T-helper 9 cell (primary cell): ENCODE measurements at regions not wholly inside any gene's neighbourhood (a gene's known extent, or its start where the extent isn't known, plus 50 kb on each side); places are given as distances from the start of the nearest gene placed in this dataset.
A peak's percentile ranks its signal among the peaks of the same experiment; 100 is the strongest.

Source experiments
- DNase-seq: peaks from one replicate; pipeline ENCODE4 v3.0.0-alpha.2; 2020

DNA sequence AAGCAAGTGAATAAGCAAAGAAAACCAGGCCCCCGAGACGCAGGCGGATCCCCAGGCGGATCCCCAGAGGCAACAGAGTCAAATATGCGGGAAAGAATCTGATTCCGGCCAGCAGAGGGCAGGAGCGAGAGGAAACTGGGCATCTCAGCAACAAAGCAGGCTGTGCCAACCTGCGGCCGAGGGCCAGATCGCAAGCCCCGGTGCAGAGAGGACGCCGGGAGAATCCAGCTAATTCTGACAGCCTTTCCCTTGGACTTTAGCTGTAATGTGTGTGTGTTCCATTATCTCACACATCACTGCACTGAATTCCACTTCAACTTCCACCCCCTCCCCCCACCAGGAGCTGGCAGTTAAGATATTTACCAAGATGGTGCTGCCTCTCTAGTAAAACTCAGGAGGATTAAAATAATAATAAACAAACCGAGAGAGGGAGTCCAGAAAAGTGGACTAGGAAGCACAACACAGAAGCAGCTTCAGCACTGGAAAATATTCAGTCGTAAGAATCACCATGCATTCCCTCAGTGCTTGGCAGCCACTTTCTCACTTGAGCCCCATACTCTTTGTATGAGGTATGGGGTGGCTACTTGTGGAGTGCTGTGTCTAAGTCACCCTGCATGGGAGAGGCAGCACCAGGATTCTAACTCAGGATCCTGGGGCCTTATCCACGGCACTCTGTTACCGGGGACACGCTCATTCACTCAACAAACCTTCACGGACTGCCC, 66.2 kb upstream of the SNX9 start:
- DNase-seq, result peak; percentile 76

DNA sequence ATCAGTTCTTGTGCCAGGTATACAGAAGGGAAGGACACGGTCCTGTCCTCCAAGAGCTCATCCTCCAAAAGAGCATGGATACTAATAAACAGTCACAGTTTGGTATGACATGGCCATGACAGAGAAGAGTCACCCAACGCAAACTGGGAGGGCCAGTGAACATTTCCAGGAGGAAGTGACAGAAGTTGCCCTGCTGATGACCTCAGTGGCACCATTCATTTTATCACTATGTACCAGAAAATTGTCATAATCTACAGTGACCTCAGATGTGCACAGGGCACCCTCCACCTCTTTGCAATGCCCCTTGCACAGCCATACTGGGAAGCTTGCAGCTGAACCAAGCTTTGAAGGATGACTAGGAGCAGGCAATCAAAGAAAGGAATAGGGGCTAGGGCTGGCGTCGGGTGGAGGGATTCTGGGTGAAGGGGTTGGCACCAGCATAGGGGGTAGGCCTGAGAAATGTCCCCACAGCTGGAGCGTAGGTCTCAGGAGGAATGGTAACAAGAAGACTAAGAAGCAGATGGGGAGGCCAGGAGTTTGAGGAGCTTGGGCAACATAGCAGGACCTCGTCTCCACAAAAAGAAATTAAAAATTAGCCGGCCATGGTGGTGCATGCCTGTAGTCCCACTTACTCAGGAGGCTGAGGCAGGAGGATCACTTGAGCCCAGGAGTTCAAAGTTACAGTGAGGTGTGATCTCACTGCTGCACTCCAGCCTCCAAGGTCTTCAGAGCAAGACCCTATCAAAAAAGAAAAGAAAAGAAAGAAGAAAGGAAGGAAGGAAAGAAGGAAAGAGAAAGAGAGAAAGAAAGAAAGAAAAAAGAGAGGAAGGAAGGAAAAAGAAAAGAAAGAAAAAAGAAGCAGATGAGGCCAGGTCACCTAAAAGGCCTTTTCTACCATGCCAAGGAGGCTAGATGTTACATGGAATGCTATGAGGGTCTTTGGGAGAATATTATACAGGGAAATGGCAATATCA, 65.3 kb upstream of the SNX9 start:
- DNase-seq, result no peak

DNA sequence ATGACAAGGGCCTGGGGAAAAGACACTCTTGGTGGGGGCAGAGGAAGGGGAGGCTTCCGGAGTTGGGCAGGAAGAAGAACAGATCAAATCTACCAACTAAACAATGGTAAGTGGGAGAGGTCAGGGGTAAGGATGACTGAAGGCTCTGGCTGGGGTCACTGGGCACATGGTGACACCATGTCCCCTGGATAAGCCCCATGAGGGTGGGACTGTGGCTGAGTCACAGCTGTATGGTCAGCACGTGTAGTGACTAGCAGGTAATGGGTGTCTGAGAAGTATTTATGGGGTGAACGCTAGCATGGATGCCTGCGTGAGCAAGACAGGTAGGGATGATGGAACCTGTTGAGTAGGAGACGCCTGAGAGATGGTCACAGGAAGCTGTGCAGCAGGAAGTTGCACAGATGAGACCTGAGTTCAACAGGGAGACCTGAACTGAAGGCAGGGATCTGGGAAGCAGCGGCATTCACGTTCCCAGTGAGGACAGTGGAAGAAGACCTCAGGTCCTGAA, 64.5 kb upstream of the SNX9 start:
- no peak for DNase-seq

DNA sequence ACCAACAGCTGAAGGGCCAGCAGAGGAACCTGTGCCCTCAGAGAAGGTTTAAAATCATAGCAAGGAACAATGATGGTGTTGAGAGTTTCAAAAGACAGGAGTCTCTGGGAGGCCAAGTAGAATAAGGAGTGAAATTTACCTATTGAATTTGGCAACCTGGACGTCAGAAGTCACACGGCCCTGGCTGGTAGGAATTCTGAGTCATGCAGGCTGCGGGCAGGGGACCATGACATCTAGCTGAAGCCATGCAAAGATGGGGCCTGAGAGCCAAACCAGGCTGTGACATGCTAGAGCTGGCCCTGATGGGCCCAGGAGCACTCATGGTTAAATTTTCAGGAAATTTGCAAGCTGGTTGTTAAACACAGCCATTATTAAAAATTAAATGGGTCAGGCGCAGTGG, 64.0 kb upstream of the SNX9 start:
- DNase-seq, result no peak

DNA sequence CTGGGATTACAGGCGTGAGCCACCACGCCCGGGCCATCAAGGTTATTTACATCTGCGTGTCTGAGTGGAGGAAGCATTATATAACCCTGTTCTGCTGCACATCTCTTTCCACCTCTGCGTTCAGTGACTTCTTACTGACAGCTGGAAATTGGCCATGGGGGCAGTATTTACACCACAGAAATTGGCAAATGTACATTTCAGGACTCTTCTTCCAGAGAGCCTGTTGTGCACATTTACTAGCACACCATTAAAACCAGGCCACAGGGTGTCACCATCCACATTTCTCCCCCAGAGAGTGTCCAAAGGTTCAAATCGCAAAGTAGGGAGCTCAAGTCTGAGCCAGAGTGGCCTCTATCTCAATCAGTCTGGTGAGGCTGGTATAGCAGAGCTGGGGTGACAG, 62.9 kb upstream of the SNX9 start:
- no peak for DNase-seq

DNA sequence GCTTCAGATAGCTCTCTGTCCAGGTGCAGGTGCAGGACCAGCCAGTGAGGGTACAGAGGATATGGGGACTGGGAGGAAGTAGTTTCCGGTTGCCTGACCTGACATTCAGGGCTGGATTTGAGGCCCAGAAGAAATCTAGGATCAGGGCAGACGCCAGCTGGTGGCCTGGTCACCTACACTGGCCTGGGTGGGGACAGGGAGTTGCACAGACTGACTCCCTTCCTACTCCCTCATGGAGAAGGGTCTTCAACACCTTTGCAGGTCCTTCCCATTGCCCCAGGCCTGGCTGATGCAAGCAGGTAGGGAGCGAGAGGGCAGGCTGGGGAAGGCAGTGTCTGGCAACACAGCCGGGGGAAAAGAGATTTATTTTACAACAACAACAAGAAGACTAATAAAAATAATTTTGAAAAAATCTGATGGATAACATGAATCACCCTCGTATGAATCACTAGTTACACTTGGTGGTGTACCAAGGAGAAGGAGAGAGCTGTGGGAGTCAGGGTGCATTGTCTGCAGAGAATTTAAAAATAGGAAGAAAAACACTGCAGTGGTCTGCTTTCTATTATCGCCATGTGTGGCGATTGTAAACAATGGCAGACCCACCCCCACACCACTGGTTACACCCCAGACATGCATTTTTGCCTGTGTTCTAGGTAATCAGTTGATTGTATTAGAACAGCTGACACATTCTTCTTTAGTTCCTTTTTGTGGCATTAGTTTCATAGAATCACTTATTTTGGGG, 62.3 kb upstream of the SNX9 start:
- no peak for DNase-seq

DNA sequence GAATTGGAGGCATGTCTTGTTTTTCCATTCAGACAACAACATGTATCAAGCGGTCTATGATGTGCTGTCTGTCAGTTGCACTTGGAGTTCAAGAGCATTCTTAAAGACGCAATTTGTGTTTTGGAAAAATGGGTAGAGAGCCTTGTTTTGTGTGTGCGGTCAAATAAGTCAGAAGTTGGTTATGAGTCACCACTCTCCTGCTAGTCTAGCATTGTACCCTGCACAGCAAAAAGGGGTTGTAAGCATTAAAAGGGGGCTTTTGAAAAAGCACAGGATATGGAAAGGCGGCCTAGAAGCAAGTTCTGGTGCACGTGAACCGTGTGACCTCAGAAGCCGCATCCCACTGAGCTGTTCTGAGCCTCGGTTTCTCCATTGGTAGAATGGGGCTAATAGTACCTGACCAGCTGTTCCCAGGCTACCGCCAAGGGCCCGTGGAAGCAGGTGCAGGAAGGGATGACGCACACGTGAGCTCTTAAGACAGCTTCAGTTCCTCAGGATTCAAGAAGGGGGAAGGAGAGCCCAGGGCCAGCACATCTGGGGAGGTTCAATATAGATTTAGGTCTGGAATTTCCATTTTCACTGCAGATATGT, 61.6 kb upstream of the SNX9 start:
- peak; percentile 42 for DNase-seq

DNA sequence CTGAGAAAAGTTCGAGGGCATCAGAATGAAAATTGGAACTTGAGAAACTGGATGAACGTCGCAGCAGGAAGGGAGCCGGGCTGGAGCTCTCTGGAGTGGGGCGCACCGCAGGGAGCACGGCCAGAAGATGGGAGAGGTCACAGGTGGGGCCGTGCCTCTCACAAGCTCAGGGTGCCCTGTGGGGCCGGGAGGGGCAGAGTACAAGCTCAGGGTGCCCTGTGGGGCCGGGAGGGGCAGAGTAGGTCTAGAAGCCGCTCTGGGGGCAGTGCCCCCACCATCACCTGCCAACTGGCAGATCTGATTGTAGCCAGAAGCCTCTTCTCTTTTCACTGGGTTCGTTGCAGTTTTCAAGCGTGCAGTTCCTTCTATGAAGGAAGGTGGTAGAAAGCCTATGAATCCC, 61.1 kb upstream of the SNX9 start:
- no peak for DNase-seq

DNA sequence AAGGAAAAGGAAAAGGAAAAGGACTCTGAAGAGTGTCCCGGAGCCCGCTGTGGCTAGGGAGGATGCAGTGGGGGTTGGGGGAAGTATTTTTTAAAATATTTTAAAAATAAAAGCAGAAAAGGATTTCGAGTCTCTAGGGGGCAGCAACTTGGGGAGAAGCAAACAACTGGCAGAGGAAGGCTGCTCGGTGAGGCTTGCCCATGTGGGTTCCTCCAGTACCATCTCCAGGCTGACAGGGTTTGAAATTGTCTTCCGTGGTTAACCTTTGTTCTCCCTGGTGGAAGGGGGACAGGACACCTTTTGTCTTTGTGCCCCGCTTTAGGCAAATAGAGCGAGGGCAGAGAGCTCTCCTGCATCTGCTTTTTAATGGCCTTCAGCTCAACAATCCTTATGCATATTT, 60.4 kb upstream of the SNX9 start:
- no peak for DNase-seq

DNA sequence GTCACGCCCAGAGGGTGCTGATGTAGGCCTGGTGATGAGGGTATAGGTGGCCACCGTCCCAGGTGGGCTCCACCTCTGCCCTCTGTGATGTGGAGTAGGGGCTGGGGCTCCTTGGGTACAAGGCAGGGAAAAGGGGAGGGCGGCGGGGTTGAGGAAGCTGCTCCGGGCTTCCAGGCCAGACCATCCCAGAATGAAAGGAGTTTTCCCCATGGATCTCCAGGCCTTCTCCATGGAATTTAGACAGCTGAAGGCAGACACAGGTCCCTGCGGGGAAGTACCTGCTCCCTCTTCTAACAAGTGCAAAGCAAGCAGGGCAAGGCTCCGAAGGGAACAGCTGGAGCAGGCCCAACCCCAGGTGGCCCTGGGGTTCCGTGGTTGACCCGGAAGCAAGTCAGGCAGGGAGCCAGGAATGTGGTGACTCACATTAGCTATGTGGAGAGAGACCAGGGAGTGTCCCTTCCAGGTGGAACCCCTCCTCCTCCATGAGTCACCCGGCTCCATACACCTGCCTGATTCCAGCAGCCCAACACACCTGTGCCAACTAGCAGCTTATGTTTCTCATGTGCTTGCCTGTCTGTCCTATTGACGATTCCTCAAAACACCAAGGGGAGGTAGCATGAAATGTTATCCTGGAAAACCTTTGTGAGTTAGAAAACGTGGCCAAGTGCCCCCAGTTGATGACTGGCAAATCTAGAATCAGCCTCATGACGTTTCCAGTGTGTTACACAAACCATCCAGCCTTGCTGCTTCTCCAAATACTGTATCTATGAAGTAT, 59.7 kb upstream of the SNX9 start:
- no peak for DNase-seq

DNA sequence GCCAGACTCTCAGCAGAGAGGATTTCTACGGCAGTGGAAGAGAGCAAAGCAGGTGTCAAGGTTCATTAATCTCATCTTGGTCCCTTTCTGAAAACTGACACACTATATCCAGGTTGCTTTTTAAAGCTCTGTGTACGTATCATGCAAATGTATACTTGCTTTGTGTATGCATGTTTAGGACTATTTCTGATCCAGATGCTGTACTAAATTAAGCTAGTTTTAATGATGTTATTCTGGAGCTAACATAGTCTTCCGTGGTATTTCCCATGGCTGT, 59.2 kb upstream of the SNX9 start:
- DNase-seq, result no peak

DNA sequence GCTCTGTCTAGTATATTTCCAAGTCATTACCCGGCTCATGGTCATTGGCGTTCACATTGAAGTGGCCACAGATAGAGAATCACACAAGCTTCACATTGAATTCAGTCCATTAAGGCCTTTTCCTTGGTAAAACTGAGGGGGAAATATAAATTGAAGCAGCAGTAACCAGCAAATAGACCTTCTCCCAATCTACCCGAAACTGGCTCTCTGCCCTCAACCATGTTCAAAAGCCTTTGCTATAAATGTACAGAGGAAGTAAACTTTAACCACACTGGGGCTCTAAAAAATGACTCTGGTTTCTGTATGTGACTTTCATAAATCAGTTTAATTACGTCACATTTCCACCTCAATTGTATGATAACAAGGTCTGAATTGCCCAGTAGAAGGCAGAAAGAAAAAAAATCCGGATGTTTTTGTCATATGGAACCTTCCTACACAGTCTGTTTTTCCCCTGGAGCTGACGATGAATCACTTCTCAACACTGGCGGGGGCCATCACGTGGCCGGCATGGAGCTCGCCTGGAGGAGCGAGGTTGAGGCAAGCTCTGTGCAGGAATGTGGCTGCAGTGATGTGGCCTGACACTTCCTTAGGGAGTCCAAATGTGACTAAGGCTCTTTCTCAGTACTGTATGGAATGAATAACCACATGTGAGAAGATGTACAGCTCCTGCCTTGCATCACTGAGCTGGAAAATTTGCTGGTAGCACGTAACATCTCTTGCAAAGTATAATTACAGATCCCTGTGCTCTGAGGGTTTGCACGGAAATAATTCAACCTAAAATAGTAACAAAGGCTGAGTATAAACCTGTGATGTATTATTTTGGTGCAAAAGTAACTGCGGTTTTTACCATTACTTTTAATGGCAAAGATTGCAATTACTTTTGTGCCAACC, 58.6 kb upstream of the SNX9 start:
- DNase-seq, result peak; percentile 82

DNA sequence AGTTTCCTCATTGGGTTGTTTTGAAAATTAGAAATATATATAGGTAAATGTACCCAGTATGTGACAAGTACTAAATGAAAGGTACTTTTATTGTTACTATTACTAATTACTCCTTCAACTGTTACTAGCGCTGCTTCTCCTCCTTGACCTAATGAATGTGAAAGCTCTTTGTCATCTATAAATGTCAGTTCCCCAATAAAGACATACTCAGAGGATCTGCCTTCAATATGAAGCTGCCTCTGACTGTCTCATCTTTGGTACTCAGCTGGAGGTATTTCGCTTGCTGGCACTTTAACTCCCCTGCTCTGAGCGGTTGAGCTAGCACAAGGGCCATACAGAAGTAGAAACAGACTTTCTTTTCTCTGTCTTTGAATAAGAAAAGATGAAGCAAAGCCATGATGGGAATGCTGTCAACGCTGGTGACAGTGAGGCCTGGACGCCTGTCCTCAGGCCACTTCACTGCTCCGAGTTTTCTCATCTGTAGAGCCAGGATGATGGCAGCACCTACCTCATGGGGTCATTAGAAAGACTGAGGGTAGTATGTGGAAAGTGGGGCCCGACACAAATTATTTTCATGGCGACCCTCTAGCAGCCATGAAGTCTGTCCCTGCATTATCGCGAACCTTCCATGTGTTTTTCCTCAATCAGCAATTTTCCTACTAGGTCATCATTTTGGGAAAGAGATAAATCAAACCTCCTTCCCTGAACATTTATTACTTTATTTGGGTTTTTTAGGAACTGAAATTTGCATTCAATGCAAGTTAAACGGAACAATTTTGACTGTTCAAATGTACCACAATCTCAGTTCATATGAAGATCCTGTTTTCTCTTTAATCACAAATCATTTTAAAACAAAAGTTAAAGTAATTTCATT, 55.9 kb upstream of the SNX9 start:
- no peak for DNase-seq

DNA sequence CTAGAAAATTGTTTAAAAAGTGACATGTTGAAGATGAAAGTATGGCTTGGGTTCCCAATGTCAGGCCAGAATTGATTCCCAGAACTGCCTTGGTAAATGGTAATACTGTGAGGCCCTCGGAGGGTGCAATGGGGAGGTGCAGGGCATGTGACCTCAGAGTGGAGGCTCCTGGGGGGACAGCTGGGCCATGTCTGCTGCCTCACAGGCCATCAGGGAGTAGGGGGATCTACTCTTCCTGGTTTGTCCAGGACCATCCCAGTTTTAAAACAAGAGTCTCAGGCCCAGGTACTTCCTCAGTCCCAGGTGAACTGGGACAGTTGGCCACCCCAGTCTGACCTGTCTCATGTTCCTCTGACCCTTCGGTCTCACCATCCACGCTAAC, 55.3 kb upstream of the SNX9 start:
- no peak for DNase-seq

DNA sequence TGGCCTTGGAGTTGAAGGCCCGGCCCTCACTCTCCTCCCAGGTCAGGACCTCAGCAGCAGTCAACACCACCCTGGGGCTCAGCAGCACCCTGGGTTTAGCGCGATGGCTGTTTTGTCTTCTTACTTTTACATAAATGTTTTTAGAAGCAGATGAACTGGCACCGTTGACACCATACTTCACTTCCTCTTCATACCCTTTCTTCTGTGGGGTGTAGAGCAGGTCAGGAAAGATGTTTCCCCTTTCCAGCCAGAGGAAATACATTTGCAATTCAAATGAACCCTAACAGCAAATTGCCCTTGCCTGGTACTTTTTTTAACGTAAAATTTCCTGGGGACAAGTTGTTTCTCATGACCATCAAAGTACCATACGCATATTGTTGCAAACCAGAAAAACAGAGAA, 54.7 kb upstream of the SNX9 start:
- no peak for DNase-seq

DNA sequence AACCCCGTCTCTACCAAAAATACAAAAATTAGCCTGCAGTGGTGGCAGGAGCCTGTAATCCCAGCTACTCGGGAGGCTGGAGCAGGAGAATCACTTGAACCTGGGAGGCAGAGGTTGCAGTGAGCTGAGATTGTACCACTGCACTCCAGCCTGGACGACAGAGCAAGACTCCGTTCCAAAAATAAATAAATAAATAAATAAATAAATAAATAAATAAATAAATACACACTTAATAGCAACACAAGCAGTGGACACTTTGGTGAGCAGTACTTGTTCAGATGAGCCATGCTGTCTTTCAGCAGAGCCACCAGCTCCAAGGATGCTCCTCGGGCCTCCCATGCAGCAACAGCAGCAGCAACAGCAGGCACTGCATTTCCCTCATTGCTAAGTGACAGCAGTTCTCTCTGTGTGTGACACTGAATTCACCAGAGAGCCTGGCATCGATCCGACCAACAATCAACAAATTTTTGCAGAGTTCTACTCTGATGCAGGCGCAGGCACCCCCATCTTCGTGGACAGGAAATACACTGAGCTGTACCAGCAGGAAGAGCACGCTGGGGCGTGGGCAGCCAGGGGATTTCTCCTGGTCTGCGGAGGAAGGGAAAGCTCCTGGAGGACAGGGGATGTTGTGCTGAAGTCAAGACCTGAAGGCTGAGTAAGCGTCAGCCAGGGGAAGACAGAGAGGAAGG, 54.0 kb upstream of the SNX9 start:
- DNase-seq, result no peak

DNA sequence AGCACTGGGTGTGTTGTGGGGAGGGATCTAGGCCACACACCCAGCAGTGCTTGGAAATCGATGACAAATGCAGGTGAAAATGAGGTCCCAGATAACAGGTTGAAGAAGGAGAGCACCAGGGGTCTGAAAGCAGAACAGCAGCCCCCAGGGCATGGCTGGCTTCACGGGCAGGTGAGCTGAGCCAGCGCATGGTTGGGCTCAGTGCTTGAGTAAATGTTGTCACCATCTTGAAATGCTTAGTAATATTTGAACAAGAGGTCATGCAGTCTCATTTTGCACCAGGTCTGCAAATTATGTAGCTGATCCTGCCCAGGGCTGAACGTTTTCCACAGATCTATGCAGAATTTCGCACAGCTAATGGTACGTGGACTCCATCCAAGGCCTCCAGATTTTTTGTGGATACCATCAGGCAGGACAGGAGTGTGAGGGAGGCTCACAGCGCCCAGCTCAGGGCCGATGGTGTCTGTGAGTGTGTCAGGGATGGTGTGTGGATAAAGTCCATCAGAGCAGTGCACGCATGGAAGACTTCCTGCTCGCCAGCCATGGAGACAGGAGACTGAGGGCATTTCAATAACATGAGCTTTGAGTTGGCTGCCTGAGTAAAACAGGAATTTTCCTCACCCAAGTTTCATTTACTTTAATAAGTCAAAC, 53.1 kb upstream of the SNX9 start:
- DNase-seq, result no peak

DNA sequence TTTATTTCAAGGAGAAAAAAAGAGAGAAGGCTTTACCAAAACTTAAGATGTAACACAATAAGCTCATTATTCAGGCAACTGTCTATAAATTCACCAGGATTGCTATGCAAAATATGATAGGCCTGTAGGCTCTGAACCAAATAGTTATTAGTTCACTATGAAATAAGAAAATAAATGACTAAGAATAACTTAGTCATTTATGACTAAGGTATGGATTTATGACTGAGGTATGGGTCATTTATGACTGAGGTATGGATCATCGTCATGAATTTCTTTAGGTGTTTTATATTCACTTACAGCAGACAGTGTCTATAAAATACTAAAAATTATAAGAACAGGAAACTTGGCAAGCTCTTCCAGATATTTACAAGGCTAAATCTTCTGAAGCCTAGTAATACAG, 52.1 kb upstream of the SNX9 start:
- DNase-seq, result no peak

DNA sequence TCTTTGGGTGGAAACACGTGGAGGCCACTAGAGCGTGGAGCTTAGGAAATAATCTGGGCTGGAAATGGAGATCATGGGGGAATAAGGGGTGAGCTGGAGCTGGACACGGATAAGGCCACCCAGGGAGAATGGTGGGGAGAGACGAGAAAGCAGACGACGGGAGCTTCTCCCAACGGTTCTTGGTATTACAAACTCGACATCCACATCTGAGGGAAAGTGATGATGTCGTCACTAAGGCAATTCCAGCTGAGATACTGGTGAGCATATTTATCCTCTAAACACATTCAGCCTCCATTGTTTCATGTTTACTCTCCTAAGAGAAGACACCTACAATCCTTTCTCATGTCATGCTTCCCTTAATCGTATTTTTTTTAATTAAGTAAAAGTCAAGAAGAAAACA, 50.2 kb upstream of the SNX9 start:
- DNase-seq, result no peak
